ENCODE measurements at regions not wholly inside any gene's neighbourhood (a gene's known extent, or its start where the extent isn't known, plus 50 kb on each side); places are given as distances from the start of the nearest gene placed in this dataset.
"Not testable (repeated sequence)": the region's sequence is repeated elsewhere in the genome, so short reads cannot be mapped to it uniquely, and the experiment has no call there.

DNA sequence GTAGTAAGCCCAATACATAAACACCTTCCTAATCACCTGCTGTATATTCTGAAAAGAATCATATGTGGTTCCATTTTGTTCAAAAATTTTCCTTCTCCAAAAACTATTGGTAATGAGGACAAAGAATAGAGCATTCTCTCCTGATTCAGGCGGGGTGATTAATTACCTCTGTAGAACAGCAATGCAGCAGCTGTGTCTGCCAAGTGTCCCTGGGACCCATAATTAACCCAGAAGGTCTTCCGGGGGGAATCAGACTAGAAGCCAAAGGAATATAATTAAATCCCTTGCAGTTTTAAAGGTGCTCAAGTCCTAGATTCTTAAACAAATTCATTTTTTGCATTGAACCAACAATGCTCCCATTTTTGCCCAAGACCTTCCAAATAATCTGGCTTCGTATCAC is 60.3 kb upstream of the ABLIM1 start:
- H3K4me1 ChIP-seq (ENCODE audit: control insufficient read depth in 2 of 2, insufficient read depth in 2 of 2, low read length in 2 of 2): peaks cover 0 to 14% of the 10 kb centered on the region in 2 donors
- no peaks in the 10 kb centered on the region for H3K27me3 ChIP-seq (ENCODE audit: control insufficient read depth in 2 of 2, insufficient read depth in 2 of 2, low read length in 2 of 2)

DNA sequence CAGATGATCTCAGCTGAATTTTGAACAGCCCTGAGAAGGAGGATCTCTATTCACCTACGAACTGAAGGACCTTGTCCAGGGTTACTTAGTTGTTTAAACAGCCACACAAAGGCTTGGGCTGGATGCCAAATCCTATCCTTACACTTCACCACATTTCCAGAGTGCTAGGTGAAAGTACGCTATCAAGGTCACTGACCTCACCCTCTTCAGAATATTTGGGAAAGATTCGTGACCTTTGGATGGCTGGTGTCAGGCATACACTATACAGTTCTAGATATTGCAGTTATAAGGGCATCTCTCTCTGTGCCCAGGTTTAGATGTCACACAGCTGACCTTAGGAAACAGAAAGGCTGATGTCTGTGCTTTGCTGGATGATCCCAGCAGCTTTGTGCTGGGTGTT is 61.2 kb upstream of the ABLIM1 start:
- Histone ChIP-seq H3K36me3 (ENCODE audit: control insufficient read depth in 2 of 2, insufficient read depth in 2 of 2, low read length in 2 of 2) (no peaks in the 10 kb centered on the region), H3K27me3 (ENCODE audit: control insufficient read depth in 2 of 2, insufficient read depth in 2 of 2, low read length in 2 of 2) (no peaks in the 10 kb centered on the region), H3K9ac (ENCODE audit: low read depth in 1 of 2, low read length in 2 of 2) (no peak overlapping the region), H3K4me3 (ENCODE audit: low read length in 2 of 2) (no peak overlapping the region), H3K4me1 (ENCODE audit: control insufficient read depth in 2 of 2, insufficient read depth in 2 of 2, low read length in 2 of 2) (peaks cover 0 to 14% of the 10 kb centered on the region in 2 donors), H3K27ac (ENCODE audit: low read depth in 2 of 2, low read length in 2 of 2) (no peak overlapping the region), H3K9me3 (ENCODE audit: control insufficient read depth in 2 of 2, low read length in 2 of 2) (no peaks in the 10 kb centered on the region)

More for the DNA sequence above, 60.3 kb upstream of the ABLIM1 start:
- Histone ChIP-seq H3K9ac (ENCODE audit: low read depth in 1 of 2, low read length in 2 of 2) (no peak overlapping the region), H3K36me3 (ENCODE audit: control insufficient read depth in 2 of 2, insufficient read depth in 2 of 2, low read length in 2 of 2) (no peaks in the 10 kb centered on the region), H3K9me3 (ENCODE audit: control insufficient read depth in 2 of 2, low read length in 2 of 2) (no peaks in the 10 kb centered on the region), H3K27ac (ENCODE audit: low read depth in 2 of 2, low read length in 2 of 2) (no peak overlapping the region), H3K4me3 (ENCODE audit: low read length in 2 of 2) (no peak overlapping the region)

DNA sequence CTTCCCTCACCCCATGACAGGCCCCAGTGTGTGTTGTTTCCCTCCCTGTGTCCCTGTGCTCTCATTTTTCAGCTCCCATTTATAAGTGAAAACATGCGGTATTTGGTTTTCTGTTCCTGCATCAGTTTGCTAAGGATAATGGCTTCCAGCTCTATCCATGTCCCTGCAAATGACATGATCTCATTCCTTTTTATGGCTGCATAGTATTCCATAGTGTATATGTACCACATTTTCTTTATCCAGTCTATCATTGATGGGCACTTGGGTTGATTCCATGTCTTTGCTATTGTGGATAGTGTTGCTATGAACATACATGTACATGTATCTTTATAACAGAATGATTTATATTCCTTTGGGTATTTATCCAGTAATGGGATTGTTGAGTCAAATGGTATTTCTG is 61.9 kb upstream of the ABLIM1 start:
- not testable (repeated sequence) for H3K27ac ChIP-seq (ENCODE audit: low read depth in 2 of 2, low read length in 2 of 2); H3K4me3 ChIP-seq (ENCODE audit: low read length in 2 of 2); H3K9ac ChIP-seq (ENCODE audit: low read depth in 1 of 2, low read length in 2 of 2); H3K36me3 ChIP-seq (ENCODE audit: control insufficient read depth in 2 of 2, insufficient read depth in 2 of 2, low read length in 2 of 2); H3K4me1 ChIP-seq (ENCODE audit: control insufficient read depth in 2 of 2, insufficient read depth in 2 of 2, low read length in 2 of 2); H3K9me3 ChIP-seq (ENCODE audit: control insufficient read depth in 2 of 2, low read length in 2 of 2); H3K27me3 ChIP-seq (ENCODE audit: control insufficient read depth in 2 of 2, insufficient read depth in 2 of 2, low read length in 2 of 2)

DNA sequence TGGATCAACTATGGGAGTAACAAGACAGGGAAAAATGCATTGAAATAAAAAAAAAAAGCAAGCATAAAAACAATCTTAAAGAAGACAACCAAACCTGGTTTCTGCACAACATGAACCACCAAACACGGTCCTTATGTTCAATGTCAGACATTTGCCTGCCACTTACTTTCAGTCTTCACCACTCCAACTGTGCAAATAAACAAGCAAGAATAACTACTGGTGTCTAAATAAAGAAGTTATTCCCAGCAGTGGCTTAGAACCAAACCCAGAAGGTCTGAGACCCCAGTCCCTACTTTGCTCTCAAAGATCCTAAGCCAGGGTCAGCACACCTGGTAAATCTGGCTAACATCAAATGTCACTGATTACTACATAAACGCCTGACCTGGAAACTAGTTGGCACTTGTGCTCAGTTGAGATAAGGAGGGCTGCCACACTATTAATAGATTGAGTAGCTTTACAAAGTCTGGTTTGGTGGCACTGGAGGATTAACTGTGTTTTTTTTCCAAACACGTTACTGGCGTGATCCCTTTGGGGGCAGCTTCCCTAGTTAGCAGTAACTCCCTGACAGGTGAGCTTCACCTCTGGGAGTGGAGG is 62.7 kb upstream of the ABLIM1 start:
- no peaks in the 10 kb centered on the region for H3K27me3 ChIP-seq (ENCODE audit: control insufficient read depth in 2 of 2, insufficient read depth in 2 of 2, low read length in 2 of 2)
- H3K9ac ChIP-seq (ENCODE audit: low read depth in 1 of 2, low read length in 2 of 2): no peak overlapping the region
- peaks cover 0 to 8% of the 10 kb centered on the region in 2 donors for H3K4me1 ChIP-seq (ENCODE audit: control insufficient read depth in 2 of 2, insufficient read depth in 2 of 2, low read length in 2 of 2)
- H3K9me3 ChIP-seq (ENCODE audit: control insufficient read depth in 2 of 2, low read length in 2 of 2): no peaks in the 10 kb centered on the region
- no peak overlapping the region for H3K27ac ChIP-seq (ENCODE audit: low read depth in 2 of 2, low read length in 2 of 2)
- no peaks in the 10 kb centered on the region for H3K36me3 ChIP-seq (ENCODE audit: control insufficient read depth in 2 of 2, insufficient read depth in 2 of 2, low read length in 2 of 2)
- no peak overlapping the region for H3K4me3 ChIP-seq (ENCODE audit: low read length in 2 of 2)

DNA sequence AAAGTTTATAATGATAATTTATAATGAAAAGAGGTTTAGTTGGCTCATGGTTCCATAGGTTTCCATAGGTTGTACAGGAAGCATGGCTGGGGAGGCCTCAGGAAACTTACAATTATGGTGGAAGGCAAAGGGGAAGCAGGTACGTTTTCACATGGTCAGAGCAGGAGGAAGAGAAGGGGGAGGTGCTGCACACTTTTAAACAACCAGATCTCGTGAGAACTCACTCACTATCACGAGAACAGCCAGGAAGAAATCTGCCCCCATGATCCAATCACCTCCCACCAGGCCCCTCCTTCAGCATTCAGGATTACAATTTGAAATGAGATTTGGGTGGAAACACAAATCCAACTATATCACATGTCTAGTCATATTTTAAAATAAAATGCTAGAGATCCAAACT is 64.1 kb upstream of the ABLIM1 start:
- H3K9ac ChIP-seq (ENCODE audit: low read depth in 1 of 2, low read length in 2 of 2); H3K27me3 ChIP-seq (ENCODE audit: control insufficient read depth in 2 of 2, insufficient read depth in 2 of 2, low read length in 2 of 2); H3K4me1 ChIP-seq (ENCODE audit: control insufficient read depth in 2 of 2, insufficient read depth in 2 of 2, low read length in 2 of 2); H3K4me3 ChIP-seq (ENCODE audit: low read length in 2 of 2); H3K9me3 ChIP-seq (ENCODE audit: control insufficient read depth in 2 of 2, low read length in 2 of 2); H3K27ac ChIP-seq (ENCODE audit: low read depth in 2 of 2, low read length in 2 of 2); H3K36me3 ChIP-seq (ENCODE audit: control insufficient read depth in 2 of 2, insufficient read depth in 2 of 2, low read length in 2 of 2): not testable (repeated sequence)

DNA sequence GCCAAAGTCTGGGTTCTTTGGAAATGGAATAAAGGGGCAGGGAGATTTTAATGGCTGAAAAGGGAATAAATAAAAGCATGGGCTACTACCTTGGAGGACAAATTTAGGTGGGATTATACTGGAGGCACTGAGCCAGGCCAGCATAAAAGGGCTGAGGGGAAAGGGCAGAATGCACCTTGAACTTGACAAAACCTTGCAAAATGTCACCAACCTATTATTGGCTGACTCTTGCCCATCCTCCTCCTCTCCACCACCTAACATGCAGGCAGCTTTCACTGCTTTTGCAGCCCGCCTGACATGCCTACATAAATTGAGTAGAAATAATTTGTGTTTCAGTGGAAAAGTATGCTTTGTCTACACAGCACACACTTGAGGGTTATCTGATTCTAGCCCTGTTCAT is 65.3 kb upstream of the ABLIM1 start:
- Histone ChIP-seq H3K9me3 (ENCODE audit: control insufficient read depth in 2 of 2, low read length in 2 of 2) (no peaks in the 10 kb centered on the region), H3K27me3 (ENCODE audit: control insufficient read depth in 2 of 2, insufficient read depth in 2 of 2, low read length in 2 of 2) (no peaks in the 10 kb centered on the region), H3K4me3 (ENCODE audit: low read length in 2 of 2) (no peak overlapping the region), H3K4me1 (ENCODE audit: control insufficient read depth in 2 of 2, insufficient read depth in 2 of 2, low read length in 2 of 2) (peaks cover 0 to 5% of the 10 kb centered on the region in 2 donors), H3K36me3 (ENCODE audit: control insufficient read depth in 2 of 2, insufficient read depth in 2 of 2, low read length in 2 of 2) (no peaks in the 10 kb centered on the region), H3K9ac (ENCODE audit: low read depth in 1 of 2, low read length in 2 of 2) (no peak overlapping the region), H3K27ac (ENCODE audit: low read depth in 2 of 2, low read length in 2 of 2) (no peak overlapping the region)

DNA sequence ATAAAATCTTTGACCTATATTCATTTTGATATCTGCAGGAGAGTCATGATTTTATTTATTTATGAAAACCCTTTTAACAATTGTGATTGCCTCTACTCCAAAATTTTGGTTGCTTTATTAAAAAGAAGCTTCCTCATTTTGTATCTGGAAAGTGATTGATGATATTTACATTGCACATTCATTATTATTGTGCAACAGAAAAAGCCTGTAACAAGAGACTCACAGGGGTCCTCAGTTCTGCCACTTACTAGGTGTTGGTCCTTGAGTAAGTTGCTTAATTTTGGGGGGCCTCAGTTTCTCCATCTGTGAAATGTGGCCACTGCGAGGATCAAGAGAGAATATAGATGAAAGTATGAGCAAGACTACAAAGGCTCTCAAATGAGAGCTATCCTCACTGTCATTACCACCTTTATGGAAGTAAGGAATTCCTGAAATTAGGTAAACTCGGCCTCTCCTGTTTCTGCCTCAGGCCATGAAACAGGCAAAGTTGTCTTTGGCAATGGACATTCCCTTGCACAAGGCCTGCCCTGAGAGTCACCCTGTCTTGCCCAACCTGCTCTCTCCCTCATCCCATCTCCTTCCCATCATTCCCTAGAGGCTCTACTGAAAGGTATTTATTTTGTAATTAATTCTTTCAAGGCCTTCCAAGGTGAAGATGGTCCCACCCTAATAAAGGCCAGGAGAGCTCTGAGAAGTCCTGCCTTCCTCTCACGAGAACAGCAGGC is 66.1 kb upstream of the ABLIM1 start:
- H3K36me3 ChIP-seq (ENCODE audit: control insufficient read depth in 2 of 2, insufficient read depth in 2 of 2, low read length in 2 of 2): no peaks in the 10 kb centered on the region
- H3K27ac ChIP-seq (ENCODE audit: low read depth in 2 of 2, low read length in 2 of 2): no peak overlapping the region
- H3K9ac ChIP-seq (ENCODE audit: low read depth in 1 of 2, low read length in 2 of 2): no peak overlapping the region
- no peaks in the 10 kb centered on the region for H3K4me1 ChIP-seq (ENCODE audit: control insufficient read depth in 2 of 2, insufficient read depth in 2 of 2, low read length in 2 of 2)
- no peaks in the 10 kb centered on the region for H3K9me3 ChIP-seq (ENCODE audit: control insufficient read depth in 2 of 2, low read length in 2 of 2)
- no peak overlapping the region for H3K4me3 ChIP-seq (ENCODE audit: low read length in 2 of 2)
- H3K27me3 ChIP-seq (ENCODE audit: control insufficient read depth in 2 of 2, insufficient read depth in 2 of 2, low read length in 2 of 2): no peaks in the 10 kb centered on the region

DNA sequence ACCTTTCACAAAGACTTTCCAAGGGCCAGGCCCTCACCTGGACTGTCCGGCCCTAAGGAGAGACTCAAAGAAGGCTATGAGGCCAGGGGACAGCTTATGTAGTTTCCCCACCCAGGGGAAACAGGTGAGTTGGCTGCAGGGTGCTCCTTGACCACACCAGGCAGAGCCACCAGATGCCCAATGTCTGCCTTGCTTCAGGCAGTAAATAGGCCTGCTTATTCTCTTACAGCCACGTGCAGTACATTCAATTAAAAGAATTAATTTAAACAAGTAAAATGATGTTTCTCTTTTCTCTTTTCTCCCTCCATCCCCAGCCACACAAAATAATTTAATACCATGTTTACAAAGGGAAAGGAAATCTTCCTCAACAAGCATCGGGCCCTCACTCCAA is 66.6 kb upstream of the ABLIM1 start:
- Histone ChIP-seq H3K27ac (ENCODE audit: low read depth in 2 of 2, low read length in 2 of 2) (no peak overlapping the region), H3K9ac (ENCODE audit: low read depth in 1 of 2, low read length in 2 of 2) (no peak overlapping the region), H3K4me3 (ENCODE audit: low read length in 2 of 2) (no peak overlapping the region), H3K36me3 (ENCODE audit: control insufficient read depth in 2 of 2, insufficient read depth in 2 of 2, low read length in 2 of 2) (no peaks in the 10 kb centered on the region), H3K4me1 (ENCODE audit: control insufficient read depth in 2 of 2, insufficient read depth in 2 of 2, low read length in 2 of 2) (no peaks in the 10 kb centered on the region), H3K27me3 (ENCODE audit: control insufficient read depth in 2 of 2, insufficient read depth in 2 of 2, low read length in 2 of 2) (no peaks in the 10 kb centered on the region), H3K9me3 (ENCODE audit: control insufficient read depth in 2 of 2, low read length in 2 of 2) (no peaks in the 10 kb centered on the region)

DNA sequence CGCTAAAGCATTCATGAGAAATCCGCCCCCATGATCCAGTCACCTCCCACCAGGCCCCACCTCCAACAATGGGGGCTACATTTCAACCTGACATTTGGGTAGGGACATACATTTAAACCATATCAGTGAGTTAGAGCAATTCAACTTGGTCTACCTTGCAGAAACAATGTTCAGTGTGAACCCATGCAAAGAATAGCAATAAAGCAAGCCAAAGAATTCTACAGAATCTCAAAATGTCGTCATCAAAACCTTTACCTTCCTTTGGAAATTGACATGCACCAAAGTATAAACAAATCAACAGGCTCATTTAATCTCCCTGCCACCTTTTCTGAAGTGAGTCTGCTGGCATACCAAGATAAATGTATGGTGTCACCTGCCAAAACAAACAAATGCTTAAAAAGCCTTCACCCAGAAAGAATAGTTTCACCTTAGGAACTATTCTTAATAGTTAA is 68.8 kb upstream of the ABLIM1 start:
- no peaks in the 10 kb centered on the region for H3K9me3 ChIP-seq (ENCODE audit: control insufficient read depth in 2 of 2, low read length in 2 of 2)
- H3K27me3 ChIP-seq (ENCODE audit: control insufficient read depth in 2 of 2, insufficient read depth in 2 of 2, low read length in 2 of 2): no peaks in the 10 kb centered on the region
- no peak overlapping the region for H3K27ac ChIP-seq (ENCODE audit: low read depth in 2 of 2, low read length in 2 of 2)

DNA sequence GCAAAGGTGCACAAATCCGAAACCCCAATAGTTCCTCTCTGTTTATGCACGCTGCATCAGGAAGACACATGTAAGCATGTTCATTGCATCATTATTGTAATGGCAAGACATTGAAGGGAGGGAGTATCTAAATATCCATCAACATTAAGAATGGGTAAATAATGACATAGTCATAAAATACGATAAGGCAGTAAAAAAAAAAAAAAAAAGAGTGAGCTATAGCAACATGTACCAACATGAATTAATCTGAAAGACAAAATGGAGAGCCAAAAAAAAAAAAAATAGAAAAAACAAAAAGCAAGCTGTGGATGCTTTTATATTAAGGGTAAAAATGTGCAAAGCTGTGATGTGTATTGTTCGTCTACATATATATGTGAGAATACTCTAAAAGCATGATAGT is 70.2 kb upstream of the ABLIM1 start:
- Histone ChIP-seq H3K36me3 (ENCODE audit: control insufficient read depth in 2 of 2, insufficient read depth in 2 of 2, low read length in 2 of 2) (no peaks in the 10 kb centered on the region), H3K4me1 (ENCODE audit: control insufficient read depth in 2 of 2, insufficient read depth in 2 of 2, low read length in 2 of 2) (no peaks in the 10 kb centered on the region), H3K4me3 (ENCODE audit: low read length in 2 of 2) (no peak overlapping the region), H3K27me3 (ENCODE audit: control insufficient read depth in 2 of 2, insufficient read depth in 2 of 2, low read length in 2 of 2) (no peaks in the 10 kb centered on the region), H3K27ac (ENCODE audit: low read depth in 2 of 2, low read length in 2 of 2) (no peak overlapping the region), H3K9me3 (ENCODE audit: control insufficient read depth in 2 of 2, low read length in 2 of 2) (no peaks in the 10 kb centered on the region), H3K9ac (ENCODE audit: low read depth in 1 of 2, low read length in 2 of 2) (no peak overlapping the region)

More for the DNA sequence above, 68.8 kb upstream of the ABLIM1 start:
- H3K9ac ChIP-seq (ENCODE audit: low read depth in 1 of 2, low read length in 2 of 2): no peak overlapping the region
- no peaks in the 10 kb centered on the region for H3K4me1 ChIP-seq (ENCODE audit: control insufficient read depth in 2 of 2, insufficient read depth in 2 of 2, low read length in 2 of 2)
- no peak overlapping the region for H3K4me3 ChIP-seq (ENCODE audit: low read length in 2 of 2)
- H3K36me3 ChIP-seq (ENCODE audit: control insufficient read depth in 2 of 2, insufficient read depth in 2 of 2, low read length in 2 of 2): no peaks in the 10 kb centered on the region

Measured in mucosa of rectum (tissue), 2 donors.